ENCODE measurements at regions not wholly inside any gene's neighbourhood (a gene's known extent, or its start where the extent isn't known, plus 50 kb on each side); places are given as distances from the start of the nearest gene placed in this dataset.

- H3K4me3 ChIP-seq: no peak overlapping the region
- TF ChIP-seq, protein P1, sequence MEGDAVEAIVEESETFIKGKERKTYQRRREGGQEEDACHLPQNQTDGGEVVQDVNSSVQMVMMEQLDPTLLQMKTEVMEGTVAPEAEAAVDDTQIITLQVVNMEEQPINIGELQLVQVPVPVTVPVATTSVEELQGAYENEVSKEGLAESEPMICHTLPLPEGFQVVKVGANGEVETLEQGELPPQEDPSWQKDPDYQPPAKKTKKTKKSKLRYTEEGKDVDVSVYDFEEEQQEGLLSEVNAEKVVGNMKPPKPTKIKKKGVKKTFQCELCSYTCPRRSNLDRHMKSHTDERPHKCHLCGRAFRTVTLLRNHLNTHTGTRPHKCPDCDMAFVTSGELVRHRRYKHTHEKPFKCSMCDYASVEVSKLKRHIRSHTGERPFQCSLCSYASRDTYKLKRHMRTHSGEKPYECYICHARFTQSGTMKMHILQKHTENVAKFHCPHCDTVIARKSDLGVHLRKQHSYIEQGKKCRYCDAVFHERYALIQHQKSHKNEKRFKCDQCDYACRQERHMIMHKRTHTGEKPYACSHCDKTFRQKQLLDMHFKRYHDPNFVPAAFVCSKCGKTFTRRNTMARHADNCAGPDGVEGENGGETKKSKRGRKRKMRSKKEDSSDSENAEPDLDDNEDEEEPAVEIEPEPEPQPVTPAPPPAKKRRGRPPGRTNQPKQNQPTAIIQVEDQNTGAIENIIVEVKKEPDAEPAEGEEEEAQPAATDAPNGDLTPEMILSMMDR (IDR thresholded peaks at IDR 0.05): no peak
- H3K27me3 ChIP-seq: no peaks in the 10 kb centered on the region
Observed at GRCh38 chr2:225340923-225341322, 58.6 kb upstream of the NYAP2 start.

DNA sequence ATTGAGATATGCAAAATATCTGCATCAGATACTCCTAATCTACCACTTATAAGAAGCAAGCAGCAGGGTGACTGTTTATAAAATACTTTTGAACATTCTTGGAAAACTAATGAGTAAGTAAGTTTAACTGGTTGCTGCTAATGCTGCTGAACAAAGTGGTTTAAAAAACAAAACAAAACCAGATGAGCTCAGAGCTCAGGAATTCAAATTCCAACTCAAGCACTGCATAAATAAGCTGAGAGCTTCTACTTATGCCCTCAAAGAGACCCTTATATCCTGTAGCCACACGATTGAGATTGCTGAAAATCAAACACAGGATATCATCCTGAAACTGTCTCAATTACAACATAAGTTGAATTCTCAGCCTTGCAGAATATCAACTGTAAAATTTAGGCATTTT lies 62.3 kb upstream of the NYAP2 start:
- no peak for DNase-seq (ENCODE audit: low spot score)
- no peak overlapping the region for H3K27ac ChIP-seq
- no peaks in the 10 kb centered on the region for H3K27me3 ChIP-seq
- TF ChIP-seq, protein P1 (IDR thresholded peaks at IDR 0.05): no peak
- H3K36me3 ChIP-seq: no peaks in the 10 kb centered on the region
- no peaks in the 10 kb centered on the region for H3K4me1 ChIP-seq
- no peaks in the 10 kb centered on the region for H3K9me3 ChIP-seq
- no peak overlapping the region for H3K4me3 ChIP-seq

More at GRCh38 chr2:225340923-225341322, 58.6 kb upstream of the NYAP2 start:
- no peaks in the 10 kb centered on the region for H3K4me1 ChIP-seq
- no peak overlapping the region for H3K27ac ChIP-seq
- DNase-seq (ENCODE audit: low spot score): no peak
- no peaks in the 10 kb centered on the region for H3K36me3 ChIP-seq
- peaks cover 0 to 9% of the 10 kb centered on the region in 2 donors for H3K9me3 ChIP-seq

DNA sequence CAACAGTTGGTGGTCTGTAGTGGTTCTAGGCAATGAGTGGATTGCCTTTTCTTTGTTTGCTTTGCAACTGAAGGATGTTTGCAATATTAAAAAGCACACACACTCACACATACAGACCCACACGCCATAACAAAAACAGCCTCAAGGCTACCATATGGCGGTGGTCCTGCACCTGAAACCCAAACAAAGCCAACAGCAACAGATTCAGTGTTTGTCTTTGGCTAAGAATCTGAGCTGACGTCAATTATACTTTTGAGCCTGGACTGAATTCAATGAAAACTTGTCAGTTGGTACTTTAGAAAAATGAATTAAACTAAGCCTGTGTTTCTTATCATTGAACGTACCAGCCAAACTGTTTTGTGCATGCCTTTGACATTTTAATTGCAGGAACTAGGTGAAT lies 65.0 kb upstream of the NYAP2 start:
- DNase-seq (ENCODE audit: low spot score): no peak
- TF ChIP-seq, protein P1 (IDR thresholded peaks at IDR 0.05): no peak
- Histone ChIP-seq H3K36me3 (no peaks in the 10 kb centered on the region), H3K9me3 (no peaks in the 10 kb centered on the region), H3K27ac (no peak overlapping the region), H3K4me1 (no peaks in the 10 kb centered on the region), H3K4me3 (no peak overlapping the region), H3K27me3 (no peaks in the 10 kb centered on the region)

DNA sequence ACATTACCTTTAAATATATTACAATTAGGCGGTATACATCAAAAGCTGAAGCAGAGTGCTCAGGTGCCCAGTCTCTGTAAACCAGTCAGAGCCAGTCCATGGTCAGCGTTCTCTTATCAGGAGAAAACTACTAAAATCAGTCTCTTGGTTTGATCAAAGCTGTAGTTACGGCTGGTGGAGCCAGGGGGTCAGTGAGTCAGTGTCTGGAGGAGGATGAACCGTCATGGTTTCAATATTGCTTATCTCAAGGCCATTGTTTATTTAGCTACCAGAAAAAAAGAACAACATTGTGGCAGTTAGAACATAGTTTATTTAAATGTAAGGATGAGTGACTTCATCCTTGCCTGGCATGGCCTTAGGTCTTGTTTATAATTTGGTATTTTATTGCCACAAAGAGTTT lies 71.3 kb upstream of the NYAP2 start:
- no peaks in the 10 kb centered on the region for H3K4me1 ChIP-seq
- no peak overlapping the region for H3K27ac ChIP-seq
- no peak for DNase-seq (ENCODE audit: low spot score)
- no peaks in the 10 kb centered on the region for H3K27me3 ChIP-seq
- no peak overlapping the region for H3K4me3 ChIP-seq
- TF ChIP-seq, protein P1 (IDR thresholded peaks at IDR 0.05): no peak
- H3K9me3 ChIP-seq: no peaks in the 10 kb centered on the region
- no peaks in the 10 kb centered on the region for H3K36me3 ChIP-seq

- no peak for DNase-seq (ENCODE audit: low spot score)
- Histone ChIP-seq H3K36me3 (no peaks in the 10 kb centered on the region), H3K4me3 (no peak overlapping the region), H3K27ac (no peak overlapping the region), H3K4me1 (no peaks in the 10 kb centered on the region), H3K9me3 (no peaks in the 10 kb centered on the region), H3K27me3 (no peaks in the 10 kb centered on the region)
- TF ChIP-seq, protein P1 (IDR thresholded peaks at IDR 0.05): no peak
Observed at GRCh38 chr2:225326969-225327368, 72.5 kb upstream of the NYAP2 start.

DNA sequence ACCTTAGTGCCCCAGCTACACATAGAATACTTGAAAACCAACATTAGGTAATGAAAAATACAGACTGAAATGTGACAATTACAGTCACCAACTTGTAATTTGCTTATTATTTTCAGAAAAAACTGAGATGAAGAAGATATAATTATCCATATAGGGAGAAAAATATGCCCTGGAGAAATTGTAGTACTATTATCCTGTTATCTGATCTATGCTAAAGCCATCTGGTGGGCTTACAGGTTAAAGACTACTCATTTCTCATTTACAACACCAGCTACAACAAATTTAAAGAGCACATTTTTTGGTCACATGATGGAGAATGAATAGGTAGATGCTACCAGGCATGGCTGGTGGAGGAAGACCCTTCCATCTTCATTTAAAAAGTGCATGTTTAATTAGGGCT lies 79.6 kb upstream of the NYAP2 start:
- no peak for DNase-seq (ENCODE audit: low spot score)
- TF ChIP-seq, protein P1 (IDR thresholded peaks at IDR 0.05): no peak
- H3K27me3 ChIP-seq: no peaks in the 10 kb centered on the region
- no peaks in the 10 kb centered on the region for H3K36me3 ChIP-seq
- H3K9me3 ChIP-seq: peaks cover 0 to 14% of the 10 kb centered on the region in 2 donors
- H3K4me3 ChIP-seq: no peak overlapping the region
- no peak overlapping the region for H3K27ac ChIP-seq
- no peaks in the 10 kb centered on the region for H3K4me1 ChIP-seq

Measured in right atrium auricular region (tissue), 2 donors.